Suprapubic skin (tissue), 4 donors: ENCODE measurements at regions not wholly inside any gene's neighbourhood (a gene's known extent, or its start where the extent isn't known, plus 50 kb on each side); places are given as distances from the start of the nearest gene placed in this dataset.

Experiments used
- DNase-seq, 2 donors: peaks; one replicate each; pipeline ENCODE4 v3.0.0-alpha.2; 2019; ENCODE audit warnings: low spot score in 2 of 2
- H3K27ac ChIP-seq: fragments of 200-600 bp; sonication (generic); one replicate; pipeline ENCODE4 v1.5.1; 2019
- H3K27me3 ChIP-seq: fragments of 200-600 bp; sonication (generic); one replicate; pipeline ENCODE4 v1.5.1; 2019
- H3K36me3 ChIP-seq: fragments of 200-600 bp; sonication (generic); one replicate; pipeline ENCODE4 v1.5.1; 2019
- H3K4me1 ChIP-seq: fragments of 200-600 bp; sonication (generic); one replicate; pipeline ENCODE4 v1.5.1; 2019
- H3K4me3 ChIP-seq: fragments of 200-600 bp; sonication (generic); one replicate; pipeline ENCODE4 v1.5.1; 2019; ENCODE audit warnings: mild to moderate bottlenecking
- H3K9me3 ChIP-seq: fragments of 200-600 bp; sonication (generic); one replicate; pipeline ENCODE4 v1.5.1; 2019
- CTCF ChIP-seq, 2 donors: fragments of 200-600 bp in 1 of 2; fragments of 450-650 bp in 1 of 2; sonication (generic) in 1 of 2; IDR thresholded peaks; one replicate each; pipeline ENCODE4 v1.5.1; 2016 to 2019; ENCODE audit warnings: antibody characterized with exemption in 2 of 2, mild to moderate bottlenecking in 1 of 2, moderate library complexity in 1 of 2
- EP300 ChIP-seq: sonication (generic); formaldehyde crosslinking; IDR thresholded peaks from one replicate; pipeline ENCODE4 v1.6.1; 2017; ENCODE audit warnings: antibody characterized with exemption
- POLR2A ChIP-seq, 2 donors: fragments of 450-650 bp; IDR thresholded peaks; one replicate each; pipeline ENCODE4 v1.6.1; 2017; ENCODE audit warnings: antibody characterized with exemption in 2 of 2, mild to moderate bottlenecking in 2 of 2, moderate library complexity in 2 of 2
- POLR2AphosphoS5 ChIP-seq, 3 donors: sonication (generic); formaldehyde crosslinking; IDR thresholded peaks; one replicate each; pipeline ENCODE4 v1.6.1; 2017; ENCODE audit warnings: antibody characterized with exemption in 3 of 3
- WGBS: methylation state at CpG from one replicate; pipeline ENCODE4 v1.1.5; 2018; 5-methylcytosine and 5-hydroxymethylcytosine counted together

- WGBS = 65% methylated on average over 3 of the region's 3 CpGs
- no peak for DNase-seq
- H3K27me3 ChIP-seq = no peaks in the 10 kb centered on the region
These were observed 413.2 kb downstream of the FGF13 start for GRCh38 chrX:138298268-138298667.

DNA sequence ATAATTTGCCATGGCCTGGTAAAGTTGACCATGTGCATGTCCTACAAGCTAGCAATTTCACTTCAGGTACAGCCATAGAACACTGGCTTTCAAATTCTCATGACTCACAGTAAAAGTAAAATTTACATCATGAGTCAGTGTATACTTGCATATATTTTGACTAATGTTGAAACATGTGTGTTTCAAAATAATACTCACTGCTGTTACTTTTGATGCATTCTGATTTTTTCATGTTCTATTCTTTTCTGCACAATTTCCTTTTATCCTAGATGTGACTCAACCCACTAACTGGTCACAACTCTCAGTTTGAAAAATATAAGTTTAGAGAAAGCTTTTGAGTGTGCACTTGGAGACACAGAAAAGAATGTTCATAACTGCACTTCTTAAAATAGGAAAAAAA, 365.7 kb downstream of the FGF13 start:
- no peaks in the 10 kb centered on the region for H3K36me3 ChIP-seq
- H3K4me1 ChIP-seq = no peaks in the 10 kb centered on the region
- no peaks in the 10 kb centered on the region for H3K9me3 ChIP-seq
- no peaks in the 10 kb centered on the region for H3K27me3 ChIP-seq
- DNase-seq = no peak
- TF ChIP-seq EP300 (no peak), CTCF (IDR thresholded peaks at IDR 0.05) (no peak), POLR2AphosphoS5 (IDR thresholded peaks at IDR 0.05) (no peak), POLR2A (IDR thresholded peaks at IDR 0.05) (no peak)
- no peak overlapping the region for H3K27ac ChIP-seq
- H3K4me3 ChIP-seq = no peak overlapping the region

More at GRCh38 chrX:138298268-138298667, 413.2 kb downstream of the FGF13 start:
- H3K4me1 ChIP-seq = no peaks in the 10 kb centered on the region
- H3K27ac ChIP-seq = no peak overlapping the region
- no peaks in the 10 kb centered on the region for H3K36me3 ChIP-seq
- no peak overlapping the region for H3K4me3 ChIP-seq
- TF ChIP-seq POLR2A (IDR thresholded peaks at IDR 0.05) = no peak
- TF ChIP-seq EP300 = no peak
- no peak for TF ChIP-seq POLR2AphosphoS5 (IDR thresholded peaks at IDR 0.05)
- TF ChIP-seq CTCF (IDR thresholded peaks at IDR 0.05) = no peak
- H3K9me3 ChIP-seq = no peaks in the 10 kb centered on the region

GRCh38 chrX:138349351-138349750, 362.2 kb downstream of the FGF13 start:
- no peak overlapping the region for H3K4me3 ChIP-seq
- WGBS = 55% methylated on average over 3 of the region's 3 CpGs
- no peaks in the 10 kb centered on the region for H3K9me3 ChIP-seq
- no peak for DNase-seq
- H3K4me1 ChIP-seq = no peaks in the 10 kb centered on the region
- H3K36me3 ChIP-seq = no peaks in the 10 kb centered on the region
- no peak overlapping the region for H3K27ac ChIP-seq
- no peak for TF ChIP-seq EP300
- TF ChIP-seq CTCF (IDR thresholded peaks at IDR 0.05) = no peak
- no peak for TF ChIP-seq POLR2AphosphoS5 (IDR thresholded peaks at IDR 0.05)
- no peak for TF ChIP-seq POLR2A (IDR thresholded peaks at IDR 0.05)
- H3K27me3 ChIP-seq = no peaks in the 10 kb centered on the region

GRCh38 chrX:138378876-138379275, 332.6 kb downstream of the FGF13 start:
- TF ChIP-seq CTCF (IDR thresholded peaks at IDR 0.05) (no peak), POLR2AphosphoS5 (IDR thresholded peaks at IDR 0.05) (no peak), EP300 (no peak), POLR2A (IDR thresholded peaks at IDR 0.05) (no peak)
- no peaks in the 10 kb centered on the region for H3K36me3 ChIP-seq
- no peak overlapping the region for H3K27ac ChIP-seq
- 90% methylated on average over 2 of the region's 2 CpGs for WGBS
- no peak for DNase-seq
- no peaks in the 10 kb centered on the region for H3K4me1 ChIP-seq
- no peaks in the 10 kb centered on the region for H3K9me3 ChIP-seq
- no peak overlapping the region for H3K4me3 ChIP-seq
- no peaks in the 10 kb centered on the region for H3K27me3 ChIP-seq

GRCh38 chrX:138408101-138408500, 303.4 kb downstream of the FGF13 start:
- 62% methylated on average over 3 of the region's 3 CpGs for WGBS
- no peak overlapping the region for H3K4me3 ChIP-seq
- TF ChIP-seq EP300 (no peak), POLR2AphosphoS5 (IDR thresholded peaks at IDR 0.05) (no peak), POLR2A (IDR thresholded peaks at IDR 0.05) (no peak), CTCF (IDR thresholded peaks at IDR 0.05) (no peak)
- H3K27me3 ChIP-seq = no peaks in the 10 kb centered on the region
- H3K36me3 ChIP-seq = no peaks in the 10 kb centered on the region
- no peaks in the 10 kb centered on the region for H3K9me3 ChIP-seq
- no peak for DNase-seq
- no peak overlapping the region for H3K27ac ChIP-seq
- no peaks in the 10 kb centered on the region for H3K4me1 ChIP-seq
